GM21723 (cell line): ENCODE measurements at regions not wholly inside any gene's neighbourhood (a gene's known extent, or its start where the extent isn't known, plus 50 kb on each side); places are given as distances from the start of the nearest gene placed in this dataset.

Source experiments
- ATAC-seq: cut with Tn5 transposase; IDR thresholded peaks from one replicate; pipeline ENCODE4 v1.9.1; 2021; ENCODE audit warnings: mild to moderate bottlenecking, moderate library complexity; ENCODE audit not compliant: unreplicated experiment

GRCh38 chr20:22652681-22653588 lies 68.6 kb upstream of the FOXA2 start:
- no peak for ATAC-seq

DNA sequence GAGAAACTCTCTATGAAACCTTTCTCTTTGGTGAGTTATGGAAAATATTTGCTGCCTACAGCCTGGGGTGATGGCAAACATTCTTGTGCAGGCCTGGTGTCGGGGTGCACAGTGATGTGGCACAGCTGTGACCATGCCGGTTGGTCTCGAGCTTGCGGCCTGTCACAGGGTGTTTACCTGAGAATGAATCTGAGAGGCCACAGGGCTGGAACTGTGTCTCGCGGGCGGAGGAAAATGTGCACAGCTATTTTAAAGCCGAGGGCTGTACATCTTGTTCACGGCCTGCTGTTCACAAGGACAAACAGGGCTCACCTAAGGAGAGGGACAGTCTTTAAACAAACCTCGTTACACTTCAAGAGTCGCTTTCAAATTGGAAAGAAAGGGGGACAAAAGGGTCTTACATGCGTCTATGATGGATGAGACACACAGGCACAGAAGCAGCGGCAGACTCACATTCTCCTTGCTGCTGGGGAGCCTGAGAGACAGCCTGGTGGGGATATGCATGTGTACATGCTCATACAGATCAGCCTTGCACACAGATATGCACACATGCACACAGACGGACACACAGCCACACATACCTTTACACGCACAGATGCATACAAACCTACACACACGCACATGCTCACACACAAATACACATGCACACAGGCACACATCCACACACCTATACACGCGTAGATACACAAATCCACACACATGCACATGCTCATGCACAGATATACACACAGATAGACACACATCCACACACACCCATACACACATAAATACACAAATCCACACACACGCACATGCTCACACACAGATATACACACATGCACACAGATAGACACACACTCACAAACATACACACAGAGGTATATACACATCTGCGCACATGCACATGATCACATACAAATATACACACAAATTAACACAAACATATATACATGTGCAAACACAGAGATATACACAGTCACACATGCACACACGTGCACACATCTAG lies 69.6 kb upstream of the FOXA2 start:
- ATAC-seq = no peak

DNA sequence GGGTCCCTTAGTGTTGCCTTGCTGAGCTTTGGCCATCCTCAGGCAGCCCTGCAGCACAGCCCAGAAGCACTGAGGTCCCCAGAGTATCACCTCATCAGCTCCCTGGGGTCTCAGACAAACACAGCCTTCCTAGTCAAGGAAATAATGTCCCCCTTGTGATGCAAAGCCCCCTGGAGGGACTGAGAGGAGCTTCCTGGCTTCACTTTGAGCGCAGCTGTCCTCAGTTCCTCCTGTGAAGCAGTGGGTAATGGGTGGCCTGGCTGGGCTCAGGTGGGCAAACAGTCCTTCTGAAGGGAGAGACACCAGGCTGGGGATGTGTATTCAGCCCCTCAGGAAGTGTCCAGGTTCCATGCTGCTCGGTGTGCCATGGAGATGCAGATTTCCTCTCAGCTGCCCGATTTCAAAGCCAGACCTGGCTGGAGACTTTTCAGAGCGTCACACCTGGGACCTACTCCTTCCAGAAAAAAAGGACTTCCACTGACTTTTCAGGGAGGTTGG lies 79.2 kb upstream of the FOXA2 start:
- no peak for ATAC-seq

DNA sequence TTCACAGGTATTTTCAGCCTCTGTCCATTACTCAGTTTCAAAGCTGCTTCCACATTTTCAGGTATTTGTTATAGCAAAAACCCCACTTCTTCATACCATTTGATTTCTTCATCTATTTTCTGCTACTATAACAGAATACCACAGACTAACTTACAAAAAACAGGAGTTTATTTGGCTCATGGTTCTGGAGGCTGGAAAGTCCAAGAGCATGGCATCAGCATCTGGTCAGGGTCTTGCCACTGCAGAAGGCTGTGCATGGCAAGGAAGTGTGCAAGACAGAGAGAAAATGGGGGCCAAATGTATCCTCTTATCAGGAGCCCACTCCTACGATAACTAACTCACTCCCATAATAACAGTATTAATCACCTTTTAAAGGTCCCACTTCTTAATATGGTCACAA lies 82.8 kb upstream of the FOXA2 start:
- no peak for ATAC-seq

GRCh38 chr20:22672191-22672590 lies 87.8 kb upstream of the FOXA2 start:
- ATAC-seq = no peak

DNA sequence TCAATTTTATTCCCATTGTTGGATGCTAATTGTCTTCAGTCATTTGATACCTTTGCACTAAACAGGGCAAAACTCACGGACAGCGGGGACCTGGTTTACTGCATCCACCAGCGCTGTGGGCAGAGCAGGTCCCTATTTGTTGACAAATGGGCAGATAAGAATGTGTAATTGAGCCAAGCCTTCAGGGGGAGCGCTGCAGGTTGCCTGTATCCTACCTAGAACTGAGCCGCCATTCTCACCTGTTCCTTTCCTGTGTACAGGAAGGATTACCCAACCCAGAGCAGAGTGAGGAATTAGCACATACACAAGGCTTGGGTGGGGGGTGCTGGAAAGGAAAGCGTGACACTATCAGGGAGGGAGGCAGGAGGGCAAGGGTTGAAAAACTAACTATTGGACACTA lies 89.1 kb upstream of the FOXA2 start:
- ATAC-seq = no peak

- no peak for ATAC-seq
Observed at GRCh38 chr20:22675341-22675740, 91.0 kb upstream of the FOXA2 start.

GRCh38 chr20:22678678-22679077 lies 94.3 kb upstream of the FOXA2 start:
- no peak for ATAC-seq

- no peak for ATAC-seq
Observed at GRCh38 chr20:22679197-22679596, 94.8 kb upstream of the FOXA2 start.

DNA sequence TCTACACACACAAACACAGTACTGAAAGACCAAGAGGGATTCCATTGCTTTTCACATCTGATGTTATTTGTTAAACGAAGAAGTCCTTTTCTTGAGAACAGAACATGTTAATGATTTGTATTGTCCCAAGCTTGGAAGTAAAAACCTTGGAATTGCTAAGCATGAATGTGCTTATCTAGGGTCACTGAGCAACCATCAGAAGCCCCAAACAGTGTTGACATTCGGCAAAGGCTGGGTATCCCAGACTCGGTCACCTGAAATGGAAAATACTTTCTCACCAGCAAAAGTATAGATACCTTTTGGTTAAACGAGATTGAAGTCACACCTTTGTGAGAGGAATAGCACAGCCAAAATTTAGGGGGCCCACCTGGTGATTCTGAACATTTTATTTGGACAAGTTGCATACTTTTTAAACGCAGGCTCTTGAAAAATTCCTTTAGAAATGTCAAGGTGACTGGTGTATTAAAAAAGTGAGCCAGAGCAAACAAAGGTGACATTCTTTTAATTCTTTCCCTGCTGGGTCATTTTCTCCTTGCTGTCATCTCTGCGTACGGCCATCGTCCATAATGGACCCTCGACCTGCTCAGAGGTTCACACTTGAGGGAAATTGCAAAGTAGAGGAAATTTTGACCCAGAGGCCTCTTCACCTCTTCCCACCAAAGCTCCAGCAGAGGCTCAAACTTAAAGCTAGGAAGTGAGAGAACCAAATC lies 95.8 kb upstream of the FOXA2 start:
- ATAC-seq = no peak

- ATAC-seq = no peak
Observed at GRCh38 chr20:22681591-22682248, 97.3 kb upstream of the FOXA2 start.

DNA sequence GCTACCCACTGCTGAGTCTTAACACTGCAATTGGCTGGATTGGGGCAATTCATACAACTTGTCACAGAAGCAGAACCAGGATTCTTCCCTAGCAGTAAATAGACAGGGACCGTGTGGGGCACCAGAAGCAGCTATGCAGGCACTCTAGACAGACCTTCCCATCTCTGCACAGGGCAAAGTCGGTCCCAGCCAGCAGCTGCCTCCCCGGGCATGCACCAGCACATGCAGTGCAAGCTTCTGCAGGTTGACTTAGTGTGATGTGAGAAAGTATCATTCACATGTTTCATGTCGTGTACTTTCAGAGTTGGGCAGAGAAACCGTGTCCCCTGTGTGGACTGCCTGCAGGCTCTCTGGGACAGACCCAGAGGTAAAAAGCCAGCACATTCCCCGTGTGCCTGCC lies 98.0 kb upstream of the FOXA2 start:
- ATAC-seq = no peak

DNA sequence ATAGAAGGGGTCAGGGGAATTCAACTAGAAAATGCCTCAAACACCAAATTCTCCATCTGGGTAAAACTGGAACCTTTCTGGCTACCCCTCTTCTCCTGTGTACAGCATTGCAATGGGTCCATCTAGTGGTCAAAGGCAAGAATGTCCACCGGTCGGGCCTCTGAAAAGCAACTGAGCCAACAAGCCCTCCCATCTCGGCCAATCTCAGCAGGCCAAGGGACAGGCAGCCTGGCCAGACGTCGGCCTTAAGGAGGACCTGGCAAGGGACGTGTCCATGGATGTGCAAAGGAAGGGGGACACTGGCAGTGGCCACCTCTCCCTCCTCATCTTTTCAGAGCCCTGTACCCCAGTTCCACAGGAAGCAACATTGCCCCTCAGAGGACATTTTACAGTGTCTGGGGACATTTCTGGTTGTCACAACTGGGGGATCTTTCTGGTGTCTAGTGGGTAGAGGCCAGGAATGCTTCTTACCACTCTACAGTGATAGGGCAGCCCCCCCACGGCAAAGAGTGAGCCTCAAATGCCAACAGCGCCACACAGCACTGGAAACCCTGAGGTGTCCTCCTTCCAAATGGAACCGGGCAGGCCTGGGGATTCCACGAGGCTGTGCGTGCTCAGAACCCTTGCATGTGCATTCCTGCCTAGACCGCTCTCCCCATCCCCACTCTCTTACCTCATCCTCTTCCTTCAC lies 99.8 kb upstream of the FOXA2 start:
- ATAC-seq = no peak

DNA sequence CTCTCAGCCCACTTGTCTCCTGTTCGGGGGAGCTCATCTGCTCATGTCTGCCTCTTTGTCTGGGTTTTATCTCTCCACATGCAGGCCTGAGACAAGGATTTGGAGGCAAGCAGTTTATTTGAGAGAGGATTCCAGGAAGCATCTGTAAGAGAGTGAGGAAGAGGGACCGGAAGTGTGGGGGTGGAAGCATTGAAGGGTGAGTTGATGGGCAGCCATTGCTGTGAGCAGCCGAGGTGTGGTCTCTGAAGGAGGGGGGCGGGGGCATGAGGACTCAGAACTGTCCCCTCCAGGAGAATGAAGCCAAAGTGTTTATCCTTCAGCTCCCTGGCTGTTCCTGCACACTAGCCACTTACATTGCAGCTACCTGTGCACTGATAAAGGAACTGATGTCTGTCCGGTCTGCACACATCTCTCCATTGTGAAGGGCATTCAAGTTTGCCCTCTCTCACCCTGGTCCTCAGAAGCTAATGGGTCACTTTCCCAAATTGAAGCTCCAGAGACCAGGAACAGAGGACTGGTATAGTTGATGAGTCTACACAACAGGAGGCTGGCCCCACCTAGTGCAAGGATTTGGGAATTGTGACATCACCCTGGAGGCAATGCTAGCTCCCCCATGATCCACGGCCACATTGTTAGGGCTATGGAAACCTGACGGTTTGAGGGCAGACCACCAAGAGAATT lies 100.5 kb upstream of the FOXA2 start:
- ATAC-seq = no peak

- ATAC-seq = no peak
Observed at GRCh38 chr20:22686097-22686496, 101.7 kb upstream of the FOXA2 start.

GRCh38 chr20:22687676-22688349 lies 103.4 kb upstream of the FOXA2 start:
- ATAC-seq = no peak

DNA sequence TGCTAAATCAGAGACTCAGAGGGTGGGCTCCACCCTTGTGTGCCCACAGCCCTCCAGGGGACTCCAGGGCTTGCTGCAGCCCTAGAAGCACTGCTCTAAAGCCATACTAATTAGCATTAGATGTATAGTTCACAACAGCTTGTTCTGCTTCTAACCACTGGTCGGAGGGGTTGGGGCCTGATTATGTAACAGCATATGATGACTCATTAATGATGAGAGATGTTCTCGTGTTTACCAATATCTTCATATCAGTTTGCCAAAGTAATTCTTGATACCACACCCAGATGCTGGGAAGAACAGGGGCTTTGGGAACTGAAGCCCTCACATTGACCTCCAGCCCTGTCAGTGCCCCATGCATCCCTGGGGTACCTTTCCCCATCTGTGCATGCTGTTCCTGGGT lies 104.1 kb upstream of the FOXA2 start:
- ATAC-seq = no peak

DNA sequence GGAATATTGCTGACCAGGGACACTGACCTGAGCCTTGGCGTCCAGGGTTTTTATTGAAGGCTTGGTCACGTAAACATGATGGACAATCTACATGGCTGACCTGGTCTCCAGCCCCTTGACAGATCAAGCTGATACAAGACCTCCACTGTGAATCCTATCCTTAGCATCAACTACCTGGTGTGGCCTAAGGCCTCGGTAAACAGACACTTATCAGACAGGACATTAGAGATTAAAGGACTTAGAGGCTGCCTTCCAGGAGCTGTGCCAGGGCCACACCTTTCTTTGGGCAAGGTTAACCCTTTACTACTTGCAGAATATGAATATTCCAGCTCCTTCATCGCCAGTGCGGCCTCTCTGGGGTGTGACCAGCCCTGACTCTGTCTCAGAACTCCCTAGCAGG lies 104.9 kb upstream of the FOXA2 start:
- no peak for ATAC-seq

GRCh38 chr20:22690000-22690399 lies 105.6 kb upstream of the FOXA2 start:
- no peak for ATAC-seq
